B cell (primary cell): ENCODE measurements at regions not wholly inside any gene's neighbourhood (a gene's known extent, or its start where the extent isn't known, plus 50 kb on each side); places are given as distances from the start of the nearest gene placed in this dataset.

Experiments used
- EZH2 ChIP-seq: IDR thresholded peaks from 2 replicates; pipeline ENCODE4 v1.6.1; 2012; ENCODE audit warnings: borderline replicate concordance, low read depth, mild to moderate bottlenecking, moderate library complexity, low read length; ENCODE audit not compliant: insufficient read depth, poor library complexity, severe bottlenecking
- TF ChIP-seq, protein P1 (sequence below): fragments of 200-600 bp; IDR thresholded peaks from one replicate; pipeline ENCODE4 v1.8.0; 2022; ENCODE audit warnings: antibody characterized with exemption, mild to moderate bottlenecking

GRCh38 chr10:131848741-131849590 lies 51.8 kb upstream of the PPP2R2D start:
- TF ChIP-seq, protein P1, sequence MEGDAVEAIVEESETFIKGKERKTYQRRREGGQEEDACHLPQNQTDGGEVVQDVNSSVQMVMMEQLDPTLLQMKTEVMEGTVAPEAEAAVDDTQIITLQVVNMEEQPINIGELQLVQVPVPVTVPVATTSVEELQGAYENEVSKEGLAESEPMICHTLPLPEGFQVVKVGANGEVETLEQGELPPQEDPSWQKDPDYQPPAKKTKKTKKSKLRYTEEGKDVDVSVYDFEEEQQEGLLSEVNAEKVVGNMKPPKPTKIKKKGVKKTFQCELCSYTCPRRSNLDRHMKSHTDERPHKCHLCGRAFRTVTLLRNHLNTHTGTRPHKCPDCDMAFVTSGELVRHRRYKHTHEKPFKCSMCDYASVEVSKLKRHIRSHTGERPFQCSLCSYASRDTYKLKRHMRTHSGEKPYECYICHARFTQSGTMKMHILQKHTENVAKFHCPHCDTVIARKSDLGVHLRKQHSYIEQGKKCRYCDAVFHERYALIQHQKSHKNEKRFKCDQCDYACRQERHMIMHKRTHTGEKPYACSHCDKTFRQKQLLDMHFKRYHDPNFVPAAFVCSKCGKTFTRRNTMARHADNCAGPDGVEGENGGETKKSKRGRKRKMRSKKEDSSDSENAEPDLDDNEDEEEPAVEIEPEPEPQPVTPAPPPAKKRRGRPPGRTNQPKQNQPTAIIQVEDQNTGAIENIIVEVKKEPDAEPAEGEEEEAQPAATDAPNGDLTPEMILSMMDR: no peak
- TF ChIP-seq EZH2: no peak
